ENCODE measurements at regions not wholly inside any gene's neighbourhood (a gene's known extent, or its start where the extent isn't known, plus 50 kb on each side); places are given as distances from the start of the nearest gene placed in this dataset.

GRCh38 chr14:49194067-49194466 is 392.1 kb downstream of the RPS29 start:
- TF ChIP-seq CTCF (IDR thresholded peaks at IDR 0.05; ENCODE audit: insufficient read depth, missing control alignments) = no peak
- FAIRE-seq = no peak
- DNase-seq (ENCODE audit: insufficient read length, low spot score) = no peak

DNA sequence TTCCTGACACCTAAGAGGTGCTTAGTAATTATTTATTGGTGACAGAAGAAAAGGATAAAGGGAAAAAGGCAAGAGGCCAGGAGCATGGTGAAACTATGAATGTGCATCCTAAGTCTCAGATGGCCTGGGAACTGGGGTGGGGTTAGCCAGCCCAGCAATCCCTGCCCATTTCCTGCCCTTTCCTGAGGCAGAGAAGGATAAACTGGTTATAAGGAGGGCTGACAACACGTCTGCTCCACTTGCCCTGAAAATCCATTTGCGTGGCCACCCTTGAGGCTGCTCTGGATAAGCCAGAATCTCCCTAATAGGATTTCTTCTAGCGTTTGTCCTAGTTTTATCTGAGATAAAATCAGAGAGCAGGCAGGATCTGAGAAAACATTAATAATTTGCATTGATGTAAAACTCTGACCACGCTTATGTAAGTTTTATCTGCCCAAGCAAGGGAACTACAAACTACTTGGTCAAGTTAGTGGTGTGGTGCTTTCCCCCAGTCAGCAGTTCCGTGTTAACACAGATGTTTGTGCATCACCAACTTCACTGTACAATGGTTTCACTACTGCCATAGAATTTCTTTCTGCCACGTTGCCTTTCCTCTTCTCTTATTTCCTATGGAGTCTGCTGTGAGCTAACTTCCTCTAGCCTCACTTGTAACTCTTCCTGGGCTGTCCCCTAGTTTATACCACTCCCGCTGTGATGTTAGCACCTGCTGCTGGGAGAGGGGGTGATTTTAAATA is 392.7 kb downstream of the RPS29 start:
- no peak for TF ChIP-seq CTCF (IDR thresholded peaks at IDR 0.05; ENCODE audit: insufficient read depth, missing control alignments)
- no peak for DNase-seq (ENCODE audit: insufficient read length, low spot score)
- no peak for FAIRE-seq

- TF ChIP-seq CTCF (IDR thresholded peaks at IDR 0.05; ENCODE audit: insufficient read depth, missing control alignments) = no peak
- no peak for FAIRE-seq
- no peak for DNase-seq (ENCODE audit: insufficient read length, low spot score)
Observed at GRCh38 chr14:49191380-49191779, 394.8 kb downstream of the RPS29 start.

- FAIRE-seq = no peak
- no peak for DNase-seq (ENCODE audit: insufficient read length, low spot score)
- TF ChIP-seq CTCF (IDR thresholded peaks at IDR 0.05; ENCODE audit: insufficient read depth, missing control alignments) = no peak
Observed at GRCh38 chr14:49189375-49189774, 396.8 kb downstream of the RPS29 start.

DNA sequence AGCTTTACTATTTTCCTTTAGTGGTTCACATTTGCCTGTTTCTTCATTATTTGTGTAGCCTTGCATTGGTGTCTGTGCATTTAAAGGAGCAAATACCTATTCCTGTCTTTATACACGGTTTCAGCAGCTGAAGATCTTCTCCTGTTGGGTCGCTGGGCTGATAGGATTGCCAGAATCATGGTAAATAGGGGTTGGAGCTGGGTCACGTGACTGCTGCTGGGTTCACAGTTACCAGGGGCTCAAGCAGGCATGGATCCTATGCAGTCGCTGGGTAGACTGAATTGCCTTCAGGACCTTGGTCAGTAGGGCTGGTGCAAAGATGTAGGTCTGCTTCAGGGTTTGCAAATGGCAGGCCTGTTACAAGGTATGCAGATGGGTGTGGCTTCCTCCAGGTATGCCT is 398.4 kb downstream of the RPS29 start:
- DNase-seq (ENCODE audit: insufficient read length, low spot score) (no peak), FAIRE-seq (no peak)
- no peak for TF ChIP-seq CTCF (IDR thresholded peaks at IDR 0.05; ENCODE audit: insufficient read depth, missing control alignments)

DNA sequence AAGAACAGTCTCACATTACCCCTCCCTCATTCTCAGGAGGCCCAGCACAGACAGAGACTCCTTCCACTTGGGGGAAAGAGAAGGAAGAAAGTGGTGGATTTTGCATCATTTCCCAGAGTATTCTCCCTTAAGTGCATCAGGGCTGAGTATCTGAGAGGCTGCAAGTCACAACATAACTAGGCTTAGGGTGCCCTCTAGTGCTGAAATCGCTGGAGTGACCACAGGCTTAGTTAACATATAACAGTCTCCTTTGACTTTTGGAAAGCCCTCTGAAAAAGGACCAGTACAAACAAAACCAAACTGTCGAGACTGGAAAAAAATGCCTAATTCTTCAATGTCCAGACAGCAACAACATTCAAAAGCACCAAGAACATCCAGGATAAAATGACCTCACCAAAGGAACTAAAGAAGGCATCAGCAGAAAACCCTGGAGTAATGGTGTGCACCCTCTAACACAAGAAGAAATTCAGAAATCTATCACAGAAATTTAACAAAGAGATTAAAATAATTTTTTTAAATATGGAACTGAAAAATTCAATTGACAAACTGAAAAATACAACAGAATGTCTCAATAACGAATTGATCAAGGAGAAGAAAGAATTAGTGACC is 412.3 kb downstream of the RPS29 start:
- peak; percentile 81 for FAIRE-seq
- TF ChIP-seq CTCF (IDR thresholded peaks at IDR 0.05; ENCODE audit: insufficient read depth, missing control alignments) = peak; percentile 82

GRCh38 chr14:49164074-49164473 is 422.1 kb downstream of the RPS29 start:
- TF ChIP-seq CTCF (IDR thresholded peaks at IDR 0.05; ENCODE audit: insufficient read depth, missing control alignments) = no peak
- FAIRE-seq (no peak), DNase-seq (ENCODE audit: insufficient read length, low spot score) (no peak)

More for the DNA sequence above, 412.3 kb downstream of the RPS29 start:
- peak; percentile 18 for DNase-seq (ENCODE audit: insufficient read length, low spot score)
